GM13976 (cell line): ENCODE measurements at regions not wholly inside any gene's neighbourhood (a gene's known extent, or its start where the extent isn't known, plus 50 kb on each side); places are given as distances from the start of the nearest gene placed in this dataset.
A peak's percentile ranks its signal among the peaks of the same experiment; 100 is the strongest.

ENCODE experiments used
- DNase-seq: peaks from one replicate; pipeline ENCODE4 v3.0.0; 2012; ENCODE audit warnings: low spot score
- in situ Hi-C: fragments of 300-500 bp; cut with MboI; formaldehyde crosslinking; loops from one replicate; pipeline ENCODE4 v1.12.0; 2022; ENCODE audit warnings: low sequenced_read_pairs, mixed read lengths, inconsistent platforms; ENCODE audit not compliant: unreplicated experiment
- TF ChIP-seq, protein P1 (sequence below): IDR thresholded peaks from 2 replicates; pipeline ENCODE4 v1.5.1; 2012; ENCODE audit warnings: borderline replicate concordance, mild to moderate bottlenecking; ENCODE audit not compliant: insufficient read depth; ENCODE audit errors: extremely low read depth, missing control alignments, control extremely low read depth

DNA sequence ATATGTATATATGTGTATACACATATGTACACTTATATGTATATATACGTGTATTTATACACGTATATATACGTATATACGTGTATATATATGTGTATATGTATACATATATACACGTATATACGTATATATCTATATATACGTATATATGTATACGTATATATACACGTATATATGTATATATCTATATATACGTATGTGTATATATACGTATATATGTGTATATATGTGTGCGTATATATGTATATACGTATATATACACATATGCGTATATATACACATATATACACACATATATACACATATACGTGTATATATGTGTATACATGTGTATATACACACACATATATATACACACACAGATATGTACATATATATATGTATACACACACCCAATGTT lies 348.0 kb upstream of the LCORL start:
- DNase-seq = no peak
- in situ Hi-C loops = loop anchor here (25.0 kb wide), 2 partner anchors 557 to 807 kb away; partner anchors contain the start of genes DCAF16 and NCAPG
- TF ChIP-seq, protein P1, sequence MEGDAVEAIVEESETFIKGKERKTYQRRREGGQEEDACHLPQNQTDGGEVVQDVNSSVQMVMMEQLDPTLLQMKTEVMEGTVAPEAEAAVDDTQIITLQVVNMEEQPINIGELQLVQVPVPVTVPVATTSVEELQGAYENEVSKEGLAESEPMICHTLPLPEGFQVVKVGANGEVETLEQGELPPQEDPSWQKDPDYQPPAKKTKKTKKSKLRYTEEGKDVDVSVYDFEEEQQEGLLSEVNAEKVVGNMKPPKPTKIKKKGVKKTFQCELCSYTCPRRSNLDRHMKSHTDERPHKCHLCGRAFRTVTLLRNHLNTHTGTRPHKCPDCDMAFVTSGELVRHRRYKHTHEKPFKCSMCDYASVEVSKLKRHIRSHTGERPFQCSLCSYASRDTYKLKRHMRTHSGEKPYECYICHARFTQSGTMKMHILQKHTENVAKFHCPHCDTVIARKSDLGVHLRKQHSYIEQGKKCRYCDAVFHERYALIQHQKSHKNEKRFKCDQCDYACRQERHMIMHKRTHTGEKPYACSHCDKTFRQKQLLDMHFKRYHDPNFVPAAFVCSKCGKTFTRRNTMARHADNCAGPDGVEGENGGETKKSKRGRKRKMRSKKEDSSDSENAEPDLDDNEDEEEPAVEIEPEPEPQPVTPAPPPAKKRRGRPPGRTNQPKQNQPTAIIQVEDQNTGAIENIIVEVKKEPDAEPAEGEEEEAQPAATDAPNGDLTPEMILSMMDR = no peak

DNA sequence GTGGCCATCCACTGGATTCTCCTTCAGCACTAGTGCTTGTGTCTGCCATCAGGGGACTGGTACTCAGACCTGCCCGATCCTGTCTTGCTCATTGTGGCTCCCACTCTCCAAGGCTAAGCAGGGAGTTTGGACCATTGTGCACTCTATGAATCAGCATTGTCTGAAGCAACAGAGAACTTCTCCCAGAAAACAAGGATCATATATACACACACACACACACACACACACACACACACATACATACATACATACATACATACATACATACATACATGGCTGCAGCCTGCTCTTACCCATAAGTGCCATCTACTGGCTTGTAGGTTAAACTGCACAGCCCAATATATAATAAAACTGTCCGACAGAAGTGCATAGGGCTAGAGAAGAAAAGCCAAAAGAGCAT lies 345.3 kb upstream of the LCORL start:
- in situ Hi-C loops = loop anchor here (25.0 kb wide), 2 partner anchors 555 to 805 kb away; partner anchors contain the start of genes DCAF16 and NCAPG
- DNase-seq = no peak

DNA sequence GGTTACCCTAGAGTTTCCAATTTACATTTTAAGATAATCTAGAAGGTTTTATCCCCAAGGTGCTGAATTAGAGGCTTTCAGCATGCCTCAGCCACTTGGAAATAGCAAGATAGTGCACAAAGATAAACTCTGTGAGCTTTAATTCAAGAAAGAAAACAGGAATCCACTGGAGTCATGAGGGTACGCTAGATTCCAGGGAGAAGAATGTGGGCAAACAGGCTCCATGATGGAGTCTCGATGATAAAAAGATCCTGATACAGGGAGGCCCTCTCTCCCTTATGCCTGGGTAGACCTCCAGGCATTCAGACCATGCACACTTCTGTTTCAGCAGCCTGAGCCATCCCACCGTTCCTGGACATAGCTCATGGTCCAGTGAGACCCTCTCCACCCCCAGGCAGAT lies 344.6 kb upstream of the LCORL start:
- TF ChIP-seq, protein P1 = no peak
- in situ Hi-C loops = loop anchor here (25.0 kb wide), 2 partner anchors 554 to 804 kb away; partner anchors contain the start of genes DCAF16 and NCAPG
- DNase-seq = no peak

More for the DNA sequence above, 345.3 kb upstream of the LCORL start:
- TF ChIP-seq, protein P1 = peak; percentile 69

DNA sequence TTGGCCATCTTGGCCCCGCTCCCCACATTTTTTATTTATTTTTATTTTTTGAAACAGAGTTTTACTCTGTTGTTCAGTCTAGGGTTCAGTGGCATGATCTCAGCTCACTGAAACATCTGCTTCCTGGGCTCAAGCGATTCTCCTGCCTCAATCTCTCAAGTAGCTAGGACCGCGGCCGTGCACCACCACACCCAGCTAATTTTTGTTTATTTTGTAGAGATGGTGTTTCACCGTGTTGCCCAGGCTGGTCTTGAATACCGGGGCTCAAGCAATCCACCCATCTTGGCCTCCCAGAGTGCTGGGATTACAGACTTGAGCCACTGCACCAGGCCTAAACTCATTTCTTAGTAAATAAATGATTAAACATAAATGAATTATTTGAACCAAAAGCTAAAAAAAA lies 322.0 kb upstream of the LCORL start:
- in situ Hi-C loops = no loop called here
- no peak for DNase-seq
- TF ChIP-seq, protein P1 = no peak

DNA sequence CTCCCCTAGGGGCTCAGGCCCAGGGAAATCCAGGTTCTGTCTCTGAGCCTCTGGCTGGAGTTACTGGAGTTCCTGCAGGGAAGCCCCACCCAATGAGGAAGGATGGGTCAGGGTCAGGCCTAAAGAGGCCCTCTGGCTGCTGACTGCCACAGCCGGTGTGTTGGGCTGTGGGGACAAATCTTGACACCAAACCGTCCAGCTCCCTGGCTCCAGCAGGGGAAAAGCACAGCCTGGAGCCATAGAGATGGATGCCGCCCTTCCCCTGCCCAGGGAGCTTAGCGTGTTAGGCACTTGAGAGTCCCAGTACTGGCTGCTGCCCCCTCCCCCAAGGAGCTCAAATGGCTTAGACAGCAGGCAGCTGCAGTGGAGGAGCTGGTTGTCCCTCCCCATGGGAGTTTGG lies 321.3 kb upstream of the LCORL start:
- TF ChIP-seq, protein P1 = no peak
- in situ Hi-C loops = no loop called here
- DNase-seq = no peak

DNA sequence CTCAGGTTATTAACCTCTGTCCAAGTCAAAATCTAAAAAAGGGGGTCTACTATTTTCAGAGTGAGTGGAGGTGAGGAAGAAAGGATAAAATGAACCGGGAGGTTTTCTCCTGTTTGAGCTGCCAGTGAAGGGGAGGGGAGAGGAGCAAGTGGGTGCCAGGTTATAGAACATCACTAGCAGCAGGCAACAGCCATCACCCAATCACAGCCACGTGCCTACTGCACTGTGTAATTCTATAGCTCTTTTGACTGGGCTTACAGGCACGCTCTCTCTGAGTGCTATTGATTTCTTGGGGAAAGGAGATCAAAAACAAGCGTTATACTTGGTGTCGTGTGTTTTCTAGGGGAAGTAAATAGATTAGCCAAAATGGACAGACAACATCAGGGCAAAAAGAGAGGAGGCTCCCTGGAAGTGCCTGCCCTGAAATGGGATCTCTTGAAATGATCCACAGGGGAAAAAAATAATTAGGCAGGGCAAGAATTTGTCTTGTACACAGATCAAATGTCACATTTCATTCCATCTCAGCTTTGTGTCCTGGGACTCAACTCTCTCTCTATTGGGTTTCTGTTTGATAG lies 300.5 kb upstream of the LCORL start:
- DNase-seq = no peak

More for the DNA sequence above, 300.5 kb upstream of the LCORL start:
- TF ChIP-seq, protein P1 = no peak
- in situ Hi-C loops = no loop called here
